Neural crest cell (in vitro differentiated cells): ENCODE measurements at regions not wholly inside any gene's neighbourhood (a gene's known extent, or its start where the extent isn't known, plus 50 kb on each side); places are given as distances from the start of the nearest gene placed in this dataset.
"Not testable (repeated sequence)": the region's sequence is repeated elsewhere in the genome, so short reads cannot be mapped to it uniquely, and the experiment has no call there.

Experiments
- DNase-seq: peaks from one replicate; pipeline ENCODE4 v3.0.0; 2021; ENCODE audit warnings: low read depth, mixed read lengths, low spot score
- H3K27ac Mint-ChIP-seq: one replicate; pipeline ENCODE4 v1.8.0; 2021; ENCODE audit warnings: mild to moderate bottlenecking, mixed read lengths; ENCODE audit not compliant: unreplicated experiment
- H3K27me3 Mint-ChIP-seq: 2 replicates; pipeline ENCODE4 v1.8.0; 2021; ENCODE audit warnings: low read depth, mild to moderate bottlenecking, mixed read lengths
- H3K36me3 Mint-ChIP-seq: 2 replicates; pipeline ENCODE4 v1.8.0; 2021; ENCODE audit warnings: low read depth, mild to moderate bottlenecking, mixed read lengths
- H3K4me1 Mint-ChIP-seq: 2 replicates; pipeline ENCODE4 v1.8.0; 2021; ENCODE audit warnings: mixed read lengths
- H3K4me3 Mint-ChIP-seq: one replicate; pipeline ENCODE4 v1.8.0; 2021; ENCODE audit warnings: mild to moderate bottlenecking, mixed read lengths
- H3K9me3 Mint-ChIP-seq: 2 replicates; pipeline ENCODE4 v1.8.0; 2021; ENCODE audit warnings: mixed read lengths
- TF ChIP-seq, protein P1 (sequence below): fragments of 200-600 bp; sonication (generic); conservative IDR thresholded peaks from 2 replicates; pipeline ENCODE4 v1.5.0; 2021; ENCODE audit warnings: antibody characterized with exemption, mild to moderate bottlenecking

DNA sequence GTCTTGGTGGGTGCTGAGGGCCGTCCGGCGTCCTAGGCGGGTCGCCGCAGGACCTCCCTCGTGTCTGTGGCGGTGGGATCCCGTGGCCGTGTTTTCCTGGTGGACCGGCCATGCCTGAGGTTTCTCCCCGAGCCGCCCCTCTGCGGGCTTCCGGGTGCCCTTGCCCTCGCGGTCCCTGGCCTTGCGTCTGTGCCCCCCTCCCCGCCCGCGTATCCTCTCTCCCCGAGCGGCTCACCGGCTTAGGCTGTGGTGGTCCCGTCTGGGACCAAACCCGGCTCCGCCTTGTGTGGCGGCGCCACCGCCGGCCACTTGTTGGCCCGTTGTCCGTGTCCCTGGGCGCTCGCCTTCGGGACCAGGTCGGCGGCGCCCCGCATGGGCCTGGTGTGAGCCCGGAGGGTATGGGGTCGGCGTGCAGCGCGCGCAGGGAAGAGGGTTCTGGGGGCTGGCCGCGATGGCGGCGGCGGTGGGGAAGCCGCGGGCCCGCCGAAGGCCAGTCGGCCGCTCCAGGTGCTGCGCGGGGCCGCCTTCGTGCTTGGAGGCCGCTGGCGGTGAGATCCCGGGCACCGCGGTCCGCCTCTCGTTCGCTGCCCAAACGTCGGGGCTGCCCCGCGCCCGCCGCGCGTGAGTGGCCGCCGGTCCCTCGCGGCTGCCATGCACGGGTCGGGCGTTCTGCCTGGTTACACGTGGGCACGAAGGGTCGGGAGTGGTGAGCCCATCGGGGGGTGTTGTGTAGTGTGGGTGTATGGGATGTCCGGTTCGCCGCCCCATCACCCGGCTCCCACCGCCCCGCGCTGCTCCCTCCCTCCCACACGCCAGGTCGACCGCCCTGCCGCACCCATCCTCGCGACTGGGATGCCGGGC, 3899.1 kb upstream of the OR11H1 start:
- peaks cover 18% of the 10 kb centered on the region for H3K9me3 Mint-ChIP-seq
- no peak overlapping the region for H3K4me3 Mint-ChIP-seq
- TF ChIP-seq, protein P1, sequence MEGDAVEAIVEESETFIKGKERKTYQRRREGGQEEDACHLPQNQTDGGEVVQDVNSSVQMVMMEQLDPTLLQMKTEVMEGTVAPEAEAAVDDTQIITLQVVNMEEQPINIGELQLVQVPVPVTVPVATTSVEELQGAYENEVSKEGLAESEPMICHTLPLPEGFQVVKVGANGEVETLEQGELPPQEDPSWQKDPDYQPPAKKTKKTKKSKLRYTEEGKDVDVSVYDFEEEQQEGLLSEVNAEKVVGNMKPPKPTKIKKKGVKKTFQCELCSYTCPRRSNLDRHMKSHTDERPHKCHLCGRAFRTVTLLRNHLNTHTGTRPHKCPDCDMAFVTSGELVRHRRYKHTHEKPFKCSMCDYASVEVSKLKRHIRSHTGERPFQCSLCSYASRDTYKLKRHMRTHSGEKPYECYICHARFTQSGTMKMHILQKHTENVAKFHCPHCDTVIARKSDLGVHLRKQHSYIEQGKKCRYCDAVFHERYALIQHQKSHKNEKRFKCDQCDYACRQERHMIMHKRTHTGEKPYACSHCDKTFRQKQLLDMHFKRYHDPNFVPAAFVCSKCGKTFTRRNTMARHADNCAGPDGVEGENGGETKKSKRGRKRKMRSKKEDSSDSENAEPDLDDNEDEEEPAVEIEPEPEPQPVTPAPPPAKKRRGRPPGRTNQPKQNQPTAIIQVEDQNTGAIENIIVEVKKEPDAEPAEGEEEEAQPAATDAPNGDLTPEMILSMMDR, result no peak
- H3K27me3 Mint-ChIP-seq, result no peaks in the 10 kb centered on the region
- H3K4me1 Mint-ChIP-seq, result no peaks in the 10 kb centered on the region
- peaks cover 28% of the 10 kb centered on the region for H3K36me3 Mint-ChIP-seq
- no peak for DNase-seq
- no peak overlapping the region for H3K27ac Mint-ChIP-seq

DNA sequence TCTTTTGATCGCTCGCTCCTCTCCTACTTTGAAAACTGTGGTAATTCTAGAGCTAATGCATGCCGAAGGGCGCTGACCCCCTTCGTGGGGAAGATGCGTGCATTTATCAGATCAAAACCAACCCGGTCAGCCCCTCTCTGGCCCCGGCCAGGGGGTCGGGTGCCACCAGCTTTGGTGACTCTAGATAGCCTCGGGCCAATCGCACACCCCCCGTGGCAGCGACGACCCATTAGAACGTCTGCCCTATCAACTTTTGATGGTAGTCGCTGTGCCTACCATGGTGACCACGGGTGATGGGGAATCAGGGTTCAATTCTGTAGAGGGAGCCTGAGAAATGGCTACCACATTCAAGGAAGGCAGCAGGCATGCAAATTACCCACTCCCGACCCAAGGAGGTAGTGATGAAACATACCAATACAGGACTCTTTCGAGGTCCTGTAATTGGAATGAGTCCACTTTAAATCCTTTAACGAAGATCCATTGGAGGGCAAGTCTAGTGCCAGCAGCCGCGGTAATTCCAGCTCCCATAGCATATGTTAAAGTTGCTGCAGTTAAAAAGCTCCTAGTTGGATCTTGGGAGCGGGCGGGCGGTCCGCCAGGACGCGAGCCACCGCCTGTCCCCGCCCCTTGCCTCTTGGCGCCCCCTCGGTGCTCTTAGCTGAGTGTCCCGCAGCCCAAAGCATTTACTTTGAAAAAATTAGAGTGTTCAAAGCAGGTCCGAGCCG, 3898.2 kb upstream of the OR11H1 start:
- no peaks in the 10 kb centered on the region for H3K27me3 Mint-ChIP-seq

DNA sequence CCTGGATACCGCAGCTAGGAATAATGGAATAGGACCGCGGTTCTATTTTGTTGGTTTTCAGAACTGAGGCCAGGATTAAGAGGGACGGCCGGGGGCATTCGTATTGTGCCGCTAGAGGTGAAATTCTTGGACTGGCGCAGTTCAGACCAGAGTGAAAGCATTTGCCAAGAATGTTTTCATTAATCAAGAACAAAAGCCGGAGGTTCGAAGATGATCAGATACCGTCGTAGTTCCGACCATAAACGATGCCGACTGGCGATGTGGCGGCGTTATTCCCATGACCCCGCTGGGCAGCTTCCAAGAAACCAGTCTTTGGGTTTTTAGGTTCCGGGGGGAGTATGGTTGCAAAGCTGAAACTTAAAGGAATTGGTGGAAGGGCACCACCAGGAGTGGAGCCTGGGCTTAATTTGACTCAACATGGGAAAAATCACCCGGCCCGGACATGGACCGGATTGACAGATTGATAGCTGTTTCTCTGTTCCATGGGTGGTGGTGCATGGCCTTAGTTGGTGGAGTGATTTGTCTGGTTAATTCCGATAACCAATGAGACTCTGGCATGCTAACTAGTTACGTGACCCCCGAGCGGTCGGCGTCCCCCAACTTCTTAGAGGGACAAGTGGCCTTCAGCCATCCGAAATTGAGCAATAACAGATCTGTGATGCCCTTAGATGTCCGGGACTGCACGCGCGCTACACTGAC, 3897.5 kb upstream of the OR11H1 start:
- H3K4me1 Mint-ChIP-seq, result not testable (repeated sequence)

More for the DNA sequence above, 3898.2 kb upstream of the OR11H1 start:
- no peaks in the 10 kb centered on the region for H3K4me1 Mint-ChIP-seq
- peaks cover 13% of the 10 kb centered on the region for H3K9me3 Mint-ChIP-seq
- H3K27ac Mint-ChIP-seq, result no peak overlapping the region
- peaks cover 24% of the 10 kb centered on the region for H3K36me3 Mint-ChIP-seq
- no peak for DNase-seq
- TF ChIP-seq, protein P1, result no peak
- no peak overlapping the region for H3K4me3 Mint-ChIP-seq

More for the DNA sequence above, 3897.5 kb upstream of the OR11H1 start:
- Mint-ChIP-seq H3K9me3 (peaks cover 11% of the 10 kb centered on the region), H3K36me3 (peaks cover 18% of the 10 kb centered on the region)
- DNase-seq, H3K27ac Mint-ChIP-seq, H3K4me3 Mint-ChIP-seq, H3K27me3 Mint-ChIP-seq: not testable (repeated sequence)
